ENCODE measurements at regions not wholly inside any gene's neighbourhood (a gene's known extent, or its start where the extent isn't known, plus 50 kb on each side); places are given as distances from the start of the nearest gene placed in this dataset.

DNA sequence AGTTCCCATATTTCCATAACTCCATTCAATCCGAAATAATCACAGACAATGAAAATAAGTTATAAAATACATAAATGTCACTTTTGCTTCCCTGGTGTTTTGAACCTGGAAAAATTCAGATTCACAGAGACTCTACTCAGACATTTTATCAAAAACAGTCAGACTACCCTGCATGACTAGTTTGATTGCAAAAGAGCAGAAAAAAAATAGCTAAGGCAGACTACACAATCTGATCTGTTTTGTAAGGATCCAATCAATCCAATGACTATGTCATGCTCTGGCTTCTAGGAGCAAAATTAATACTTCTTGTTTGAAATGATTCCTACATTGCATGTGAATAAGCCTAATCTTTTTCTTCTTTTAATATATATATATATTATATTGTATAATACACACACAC lies 1262.6 kb downstream of the EFNA5 start:
- H3K9me3 ChIP-seq (ENCODE audit: control insufficient read depth in 1 of 2, insufficient read depth in 1 of 2, low read depth in 1 of 2, low read length in 2 of 2): no peaks in the 10 kb centered on the region
- H3K36me3 ChIP-seq (ENCODE audit: control insufficient read depth in 1 of 2, insufficient read depth in 2 of 2, low read length in 2 of 2): no peaks in the 10 kb centered on the region
- H3K9ac ChIP-seq (ENCODE audit: low read length): no peak overlapping the region
- H3K4me3 ChIP-seq (replicated peaks in 1 of 2; ENCODE audit: low read depth in 1 of 2, low read length in 2 of 2): no peak overlapping the region
- H3K27ac ChIP-seq (ENCODE audit: low read depth, low read length): no peak overlapping the region
- no peaks in the 10 kb centered on the region for H3K9me2 ChIP-seq (ENCODE audit: insufficient read depth)
- ChIA-PET POLR2A (no interaction called here), CTCF (no interaction called here), RAD21 (ENCODE audit: low non-redundant PET in 1 of 2, low total read pairs in 2 of 2, uncharacterized antibody in 2 of 2, unreplicated experiment in 2 of 2) (no interaction called here)
- intact Hi-C loops (cut with micrococcal nuclease): no loop called here
- no peaks in the 10 kb centered on the region for H4K20me1 ChIP-seq (ENCODE audit: insufficient read depth)
- ATAC-seq (no peak), DNase-seq (ENCODE audit: low read depth, low spot score) (no peak)
- no peak overlapping the region for H3K4me2 ChIP-seq (ENCODE audit: low read length)
- no peaks in the 10 kb centered on the region for H3K27me3 ChIP-seq (ENCODE audit: insufficient read depth, low read length)
- TF ChIP-seq SP1 (IDR thresholded peaks at IDR 0.05; ENCODE audit: low read depth): no peak
- TF ChIP-seq POLR2AphosphoS5 (IDR thresholded peaks at IDR 0.05; ENCODE audit: low read depth, low read length): no peak
- TF ChIP-seq, protein P1, sequence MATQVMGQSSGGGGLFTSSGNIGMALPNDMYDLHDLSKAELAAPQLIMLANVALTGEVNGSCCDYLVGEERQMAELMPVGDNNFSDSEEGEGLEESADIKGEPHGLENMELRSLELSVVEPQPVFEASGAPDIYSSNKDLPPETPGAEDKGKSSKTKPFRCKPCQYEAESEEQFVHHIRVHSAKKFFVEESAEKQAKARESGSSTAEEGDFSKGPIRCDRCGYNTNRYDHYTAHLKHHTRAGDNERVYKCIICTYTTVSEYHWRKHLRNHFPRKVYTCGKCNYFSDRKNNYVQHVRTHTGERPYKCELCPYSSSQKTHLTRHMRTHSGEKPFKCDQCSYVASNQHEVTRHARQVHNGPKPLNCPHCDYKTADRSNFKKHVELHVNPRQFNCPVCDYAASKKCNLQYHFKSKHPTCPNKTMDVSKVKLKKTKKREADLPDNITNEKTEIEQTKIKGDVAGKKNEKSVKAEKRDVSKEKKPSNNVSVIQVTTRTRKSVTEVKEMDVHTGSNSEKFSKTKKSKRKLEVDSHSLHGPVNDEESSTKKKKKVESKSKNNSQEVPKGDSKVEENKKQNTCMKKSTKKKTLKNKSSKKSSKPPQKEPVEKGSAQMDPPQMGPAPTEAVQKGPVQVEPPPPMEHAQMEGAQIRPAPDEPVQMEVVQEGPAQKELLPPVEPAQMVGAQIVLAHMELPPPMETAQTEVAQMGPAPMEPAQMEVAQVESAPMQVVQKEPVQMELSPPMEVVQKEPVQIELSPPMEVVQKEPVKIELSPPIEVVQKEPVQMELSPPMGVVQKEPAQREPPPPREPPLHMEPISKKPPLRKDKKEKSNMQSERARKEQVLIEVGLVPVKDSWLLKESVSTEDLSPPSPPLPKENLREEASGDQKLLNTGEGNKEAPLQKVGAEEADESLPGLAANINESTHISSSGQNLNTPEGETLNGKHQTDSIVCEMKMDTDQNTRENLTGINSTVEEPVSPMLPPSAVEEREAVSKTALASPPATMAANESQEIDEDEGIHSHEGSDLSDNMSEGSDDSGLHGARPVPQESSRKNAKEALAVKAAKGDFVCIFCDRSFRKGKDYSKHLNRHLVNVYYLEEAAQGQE (IDR thresholded peaks at IDR 0.05; ENCODE audit: low read depth): no peak
- no peak for TF ChIP-seq ELF1 (IDR thresholded peaks at IDR 0.05; ENCODE audit: borderline replicate concordance, low read depth)
- TF ChIP-seq SIN3A (IDR thresholded peaks at IDR 0.05; ENCODE audit: low read depth): no peak
- no peak for TF ChIP-seq CEBPB (IDR thresholded peaks at IDR 0.05; ENCODE audit: low read depth)
- TF ChIP-seq ZNF274 (IDR thresholded peaks at IDR 0.05; ENCODE audit: low read depth, low read length): no peak
- no peak for TF ChIP-seq YY1 (IDR thresholded peaks at IDR 0.05; ENCODE audit: extremely low read depth, insufficient replicate concordance, low read depth, low read length)
- TF ChIP-seq CBX3 (IDR thresholded peaks at IDR 0.05; ENCODE audit: low read depth): no peak
- TF ChIP-seq, protein P2, sequence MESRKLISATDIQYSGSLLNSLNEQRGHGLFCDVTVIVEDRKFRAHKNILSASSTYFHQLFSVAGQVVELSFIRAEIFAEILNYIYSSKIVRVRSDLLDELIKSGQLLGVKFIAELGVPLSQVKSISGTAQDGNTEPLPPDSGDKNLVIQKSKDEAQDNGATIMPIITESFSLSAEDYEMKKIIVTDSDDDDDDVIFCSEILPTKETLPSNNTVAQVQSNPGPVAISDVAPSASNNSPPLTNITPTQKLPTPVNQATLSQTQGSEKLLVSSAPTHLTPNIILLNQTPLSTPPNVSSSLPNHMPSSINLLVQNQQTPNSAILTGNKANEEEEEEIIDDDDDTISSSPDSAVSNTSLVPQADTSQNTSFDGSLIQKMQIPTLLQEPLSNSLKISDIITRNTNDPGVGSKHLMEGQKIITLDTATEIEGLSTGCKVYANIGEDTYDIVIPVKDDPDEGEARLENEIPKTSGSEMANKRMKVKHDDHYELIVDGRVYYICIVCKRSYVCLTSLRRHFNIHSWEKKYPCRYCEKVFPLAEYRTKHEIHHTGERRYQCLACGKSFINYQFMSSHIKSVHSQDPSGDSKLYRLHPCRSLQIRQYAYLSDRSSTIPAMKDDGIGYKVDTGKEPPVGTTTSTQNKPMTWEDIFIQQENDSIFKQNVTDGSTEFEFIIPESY (IDR thresholded peaks at IDR 0.05; ENCODE audit: extremely low read depth, insufficient replicate concordance, low read length): no peak
- no TSS peak for BruUV-seq (replicated peaks)
- H3K79me2 ChIP-seq (ENCODE audit: insufficient read depth, low read length): no peaks in the 10 kb centered on the region
- no peak overlapping the region for H2AFZ ChIP-seq (ENCODE audit: low read depth, low read length, poor library complexity, severe bottlenecking)
- no peaks in the 10 kb centered on the region for H3K4me1 ChIP-seq (ENCODE audit: control insufficient read depth in 1 of 2, insufficient read depth in 2 of 2, low read length in 2 of 2)

Measured in HCT116 (cell line).